ENCODE measurements at regions not wholly inside any gene's neighbourhood (a gene's known extent, or its start where the extent isn't known, plus 50 kb on each side); places are given as distances from the start of the nearest gene placed in this dataset.

- H3K4me2 ChIP-seq (ENCODE audit: low read depth, low read length, poor library complexity, severe bottlenecking) = no peak overlapping the region
- no peaks in the 10 kb centered on the region for H3K36me3 ChIP-seq (ENCODE audit: low read length)
- no peak overlapping the region for H3K9ac ChIP-seq (ENCODE audit: low read length)
- no peaks in the 10 kb centered on the region for H3F3A ChIP-seq (ENCODE audit: insufficient read depth)
- no peak overlapping the region for H3K4me3 ChIP-seq (ENCODE audit: insufficient read depth, low read length, poor library complexity, severe bottlenecking)
- H4K20me1 ChIP-seq (ENCODE audit: low read depth, low read length) = no peaks in the 10 kb centered on the region
- no peaks in the 10 kb centered on the region for H3K9me2 ChIP-seq (replicated peaks; ENCODE audit: insufficient read depth, low read length)
- H2AFZ ChIP-seq (ENCODE audit: low read depth, low read length, severe bottlenecking) = no peak overlapping the region
- TF ChIP-seq EZH2phosphoT487 (conservative IDR thresholded peaks at IDR 0.05; ENCODE audit: low read length) = no peak
- H3K9me3 ChIP-seq (ENCODE audit: insufficient read depth, low read length) = no peaks in the 10 kb centered on the region
- no peaks in the 10 kb centered on the region for H3K79me2 ChIP-seq (ENCODE audit: insufficient read depth, low read length)
- H3K27ac ChIP-seq (ENCODE audit: low read depth, low read length) = no peak overlapping the region
- H3K27me3 ChIP-seq (ENCODE audit: low read length) = no peaks in the 10 kb centered on the region
Observed at GRCh38 chr1:73775896-73776295, 422.1 kb downstream of the LRRIQ3 start.

GRCh38 chr1:73772941-73773340 lies 425.0 kb downstream of the LRRIQ3 start:
- TF ChIP-seq EZH2phosphoT487 (conservative IDR thresholded peaks at IDR 0.05; ENCODE audit: low read length) (no peak), CTCF (IDR thresholded peaks at IDR 0.05; ENCODE audit: insufficient read depth, low read length, poor library complexity, severe bottlenecking) (no peak)
- Histone ChIP-seq H3K36me3 (ENCODE audit: low read length) (no peaks in the 10 kb centered on the region), H3K9me2 (replicated peaks; ENCODE audit: insufficient read depth, low read length) (no peaks in the 10 kb centered on the region), H3K4me3 (ENCODE audit: insufficient read depth, low read length, poor library complexity, severe bottlenecking) (no peak overlapping the region), H3K79me2 (ENCODE audit: insufficient read depth, low read length) (no peaks in the 10 kb centered on the region), H2AFZ (ENCODE audit: low read depth, low read length, severe bottlenecking) (no peak overlapping the region), H3K9me3 (ENCODE audit: insufficient read depth, low read length) (no peaks in the 10 kb centered on the region), H3F3A (ENCODE audit: insufficient read depth) (no peaks in the 10 kb centered on the region), H3K4me2 (ENCODE audit: low read depth, low read length, poor library complexity, severe bottlenecking) (no peak overlapping the region), H3K27me3 (ENCODE audit: low read length) (no peaks in the 10 kb centered on the region), H3K9ac (ENCODE audit: low read length) (no peak overlapping the region), H3K27ac (ENCODE audit: low read depth, low read length) (no peak overlapping the region), H4K20me1 (ENCODE audit: low read depth, low read length) (no peaks in the 10 kb centered on the region)

- no peak for TF ChIP-seq CTCF (IDR thresholded peaks at IDR 0.05; ENCODE audit: insufficient read depth, low read length, poor library complexity, severe bottlenecking)
- TF ChIP-seq EZH2phosphoT487 (conservative IDR thresholded peaks at IDR 0.05; ENCODE audit: low read length) = no peak
- Histone ChIP-seq H3K79me2 (ENCODE audit: insufficient read depth, low read length) (no peaks in the 10 kb centered on the region), H3K4me2 (ENCODE audit: low read depth, low read length, poor library complexity, severe bottlenecking) (no peak overlapping the region), H2AFZ (ENCODE audit: low read depth, low read length, severe bottlenecking) (no peak overlapping the region), H3K27me3 (ENCODE audit: low read length) (no peaks in the 10 kb centered on the region), H3K9me2 (replicated peaks; ENCODE audit: insufficient read depth, low read length) (no peaks in the 10 kb centered on the region), H3K9me3 (ENCODE audit: insufficient read depth, low read length) (no peaks in the 10 kb centered on the region), H3K36me3 (ENCODE audit: low read length) (no peaks in the 10 kb centered on the region), H3K4me3 (ENCODE audit: insufficient read depth, low read length, poor library complexity, severe bottlenecking) (no peak overlapping the region), H3K27ac (ENCODE audit: low read depth, low read length) (no peak overlapping the region), H3K9ac (ENCODE audit: low read length) (no peak overlapping the region), H3F3A (ENCODE audit: insufficient read depth) (no peaks in the 10 kb centered on the region), H4K20me1 (ENCODE audit: low read depth, low read length) (no peaks in the 10 kb centered on the region)
Observed at GRCh38 chr1:73771396-73771795, 426.6 kb downstream of the LRRIQ3 start.

- H3K9me2 ChIP-seq (replicated peaks; ENCODE audit: insufficient read depth, low read length) = no peaks in the 10 kb centered on the region
- no peaks in the 10 kb centered on the region for H3F3A ChIP-seq (ENCODE audit: insufficient read depth)
- H3K79me2 ChIP-seq (ENCODE audit: insufficient read depth, low read length) = no peaks in the 10 kb centered on the region
- H3K4me2 ChIP-seq (ENCODE audit: low read depth, low read length, poor library complexity, severe bottlenecking) = no peak overlapping the region
- no peaks in the 10 kb centered on the region for H3K36me3 ChIP-seq (ENCODE audit: low read length)
- no peak for TF ChIP-seq EZH2phosphoT487 (conservative IDR thresholded peaks at IDR 0.05; ENCODE audit: low read length)
- TF ChIP-seq CTCF (IDR thresholded peaks at IDR 0.05; ENCODE audit: insufficient read depth, low read length, poor library complexity, severe bottlenecking) = no peak
- no peak overlapping the region for H2AFZ ChIP-seq (ENCODE audit: low read depth, low read length, severe bottlenecking)
- no peaks in the 10 kb centered on the region for H4K20me1 ChIP-seq (ENCODE audit: low read depth, low read length)
- H3K9me3 ChIP-seq (ENCODE audit: insufficient read depth, low read length) = no peaks in the 10 kb centered on the region
- H3K27ac ChIP-seq (ENCODE audit: low read depth, low read length) = no peak overlapping the region
- H3K27me3 ChIP-seq (ENCODE audit: low read length) = no peaks in the 10 kb centered on the region
- no peak overlapping the region for H3K9ac ChIP-seq (ENCODE audit: low read length)
- no peak overlapping the region for H3K4me3 ChIP-seq (ENCODE audit: insufficient read depth, low read length, poor library complexity, severe bottlenecking)
Observed at GRCh38 chr1:73770109-73770905, 427.7 kb downstream of the LRRIQ3 start.
